SK-N-SH treated with all-trans-retinoic acid at 6 μM for 48 hours (cell line): ENCODE measurements at regions not wholly inside any gene's neighbourhood (a gene's known extent, or its start where the extent isn't known, plus 50 kb on each side); places are given as distances from the start of the nearest gene placed in this dataset.

Source experiments
- ATAC-seq: fragments of 200-7000 bp; cut with Tn5 transposase; 3 replicates; pipeline ENCODE4 v1.9.1; 2020; ENCODE audit warnings: mild to moderate bottlenecking, moderate library complexity
- ARNTL ChIP-seq: fragments of 450-650 bp; formaldehyde crosslinking; IDR thresholded peaks from 2 replicates; pipeline ENCODE4 v1.5.0; 2020; ENCODE audit warnings: low read depth, mild to moderate bottlenecking, moderate library complexity, borderline replicate concordance
- BACH2 ChIP-seq: fragments of 250-450 bp; sonication (Bioruptor Pico); IDR thresholded peaks from 2 replicates; pipeline ENCODE4 v1.9.0; 2021; ENCODE audit warnings: mild to moderate bottlenecking, borderline replicate concordance
- CREB5 ChIP-seq: fragments of 250-450 bp; sonication (Bioruptor Pico); IDR thresholded peaks from 2 replicates; pipeline ENCODE4 v1.5.1; 2020; ENCODE audit warnings: low read depth, mild to moderate bottlenecking, moderate library complexity
- CSDC2 ChIP-seq: fragments of 250-450 bp; sonication (Bioruptor Pico); IDR thresholded peaks from 2 replicates; pipeline ENCODE4 v1.5.0; 2020; ENCODE audit warnings: mild to moderate bottlenecking, moderate library complexity
- ESRRG ChIP-seq: fragments of 250-450 bp; sonication (Bioruptor Pico); IDR thresholded peaks from 2 replicates; pipeline ENCODE4 v1.6.1; 2021; ENCODE audit warnings: mild to moderate bottlenecking
- GLIS3 ChIP-seq: fragments of 250-450 bp; sonication (Bioruptor Pico); IDR thresholded peaks from 2 replicates; pipeline ENCODE4 v1.5.0; 2020; ENCODE audit warnings: mild to moderate bottlenecking, moderate library complexity
- ISL1 ChIP-seq: fragments of 250-450 bp; sonication (Bioruptor Pico); IDR thresholded peaks from 2 replicates; pipeline ENCODE4 v2.1.2; 2022; ENCODE audit warnings: mild to moderate bottlenecking, moderate library complexity
- OSR1 ChIP-seq: fragments of 250-450 bp; sonication (Bioruptor Pico); IDR thresholded peaks from 2 replicates; pipeline ENCODE4 v1.8.0; 2022; ENCODE audit warnings: moderate library complexity, mild to moderate bottlenecking, inconsistent platforms
- PPARA ChIP-seq: fragments of 250-450 bp; sonication (Bioruptor Pico); IDR thresholded peaks from 2 replicates; pipeline ENCODE4 v1.5.0; 2020; ENCODE audit warnings: mild to moderate bottlenecking, borderline replicate concordance
- RARB ChIP-seq: fragments of 250-450 bp; sonication (Bioruptor Pico); IDR thresholded peaks from 2 replicates; pipeline ENCODE4 v1.8.0; 2021; ENCODE audit warnings: mild to moderate bottlenecking, moderate library complexity
- TCF4 ChIP-seq: fragments of 250-450 bp; sonication (Bioruptor Pico); IDR thresholded peaks from 2 replicates; pipeline ENCODE4 v1.8.0; 2021; ENCODE audit warnings: mild to moderate bottlenecking, moderate library complexity, borderline replicate concordance
- TOX ChIP-seq: fragments of 250-450 bp; sonication (Bioruptor Pico); IDR thresholded peaks from 2 replicates; pipeline ENCODE4 v1.8.0; 2021; ENCODE audit warnings: mild to moderate bottlenecking, moderate library complexity, borderline replicate concordance
- TSHZ2 ChIP-seq: fragments of 250-450 bp; sonication (Bioruptor Pico); IDR thresholded peaks from 2 replicates; pipeline ENCODE4 v1.5.0; 2020; ENCODE audit warnings: mild to moderate bottlenecking, moderate library complexity
- ZC3H10 ChIP-seq: fragments of 250-450 bp; sonication (Bioruptor Pico); IDR thresholded peaks from 2 replicates; pipeline ENCODE4 v1.5.1; 2021; ENCODE audit warnings: mild to moderate bottlenecking, moderate library complexity
- ZFP3 ChIP-seq: fragments of 250-450 bp; sonication (Bioruptor Pico); IDR thresholded peaks from 2 replicates; pipeline ENCODE4 v1.5.0; 2020; ENCODE audit warnings: mild to moderate bottlenecking, moderate library complexity
- ZFP30 ChIP-seq: fragments of 450-650 bp; formaldehyde crosslinking; IDR thresholded peaks from 2 replicates; pipeline ENCODE4 v1.5.0; 2022; ENCODE audit warnings: mild to moderate bottlenecking, moderate library complexity
- ZNF565 ChIP-seq: fragments of 450-650 bp; formaldehyde crosslinking; conservative IDR thresholded peaks from 2 replicates; pipeline ENCODE4 v1.5.0; 2020; ENCODE audit warnings: low read depth, mild to moderate bottlenecking, moderate library complexity
- ZNF8 ChIP-seq: fragments of 450-650 bp; formaldehyde crosslinking; IDR thresholded peaks from 2 replicates; pipeline ENCODE4 v1.5.0; 2020; ENCODE audit warnings: mild to moderate bottlenecking, moderate library complexity
- TF ChIP-seq, protein P1 (sequence below): fragments of 250-450 bp; sonication (Bioruptor Pico); IDR thresholded peaks from 2 replicates; pipeline ENCODE4 v1.8.0; 2021; ENCODE audit warnings: low read depth, mild to moderate bottlenecking, moderate library complexity, borderline replicate concordance

DNA sequence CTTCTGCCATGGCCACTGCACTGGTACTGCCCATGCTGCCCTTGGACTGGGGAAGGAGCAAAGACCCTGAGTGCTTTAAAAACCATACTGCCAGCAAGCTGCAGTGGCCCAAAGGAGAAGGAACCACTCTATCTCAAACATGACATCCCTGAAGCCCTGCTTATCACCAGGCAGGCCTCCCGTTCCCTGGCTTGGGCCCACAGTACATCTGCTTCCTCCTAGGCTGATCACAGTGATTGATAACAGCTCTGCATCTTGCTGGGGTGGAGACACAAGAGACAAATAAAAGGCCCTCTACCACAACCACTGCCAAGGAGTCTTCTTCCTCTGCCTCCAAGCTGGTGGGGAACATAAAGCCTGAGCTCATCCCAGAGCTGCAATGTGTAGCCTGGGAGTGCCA is 567.5 kb downstream of the TRHDE start (continued):
- TF ChIP-seq TOX, result no peak

- no peak for ATAC-seq
- TF ChIP-seq TSHZ2 (CRISPR knock-in tag) (no peak), TCF4 (CRISPR knock-in tag) (no peak), ZNF565 (CRISPR knock-in tag) (no peak), ZC3H10 (CRISPR knock-in tag) (no peak), PPARA (CRISPR knock-in tag) (no peak), OSR1 (CRISPR knock-in tag) (no peak), ESRRG (CRISPR knock-in tag) (no peak), CREB5 (CRISPR knock-in tag) (no peak), CSDC2 (CRISPR knock-in tag) (no peak), BACH2 (CRISPR knock-in tag) (no peak), RARB (CRISPR knock-in tag) (no peak), ISL1 (CRISPR knock-in tag) (no peak), GLIS3 (CRISPR knock-in tag) (no peak), TOX (no peak), ZNF8 (CRISPR knock-in tag) (no peak), ZFP3 (CRISPR knock-in tag) (no peak), ZFP30 (CRISPR knock-in tag) (no peak)
These were observed 591.5 kb downstream of the TRHDE start for GRCh38 chr12:72863671-72864070.

DNA sequence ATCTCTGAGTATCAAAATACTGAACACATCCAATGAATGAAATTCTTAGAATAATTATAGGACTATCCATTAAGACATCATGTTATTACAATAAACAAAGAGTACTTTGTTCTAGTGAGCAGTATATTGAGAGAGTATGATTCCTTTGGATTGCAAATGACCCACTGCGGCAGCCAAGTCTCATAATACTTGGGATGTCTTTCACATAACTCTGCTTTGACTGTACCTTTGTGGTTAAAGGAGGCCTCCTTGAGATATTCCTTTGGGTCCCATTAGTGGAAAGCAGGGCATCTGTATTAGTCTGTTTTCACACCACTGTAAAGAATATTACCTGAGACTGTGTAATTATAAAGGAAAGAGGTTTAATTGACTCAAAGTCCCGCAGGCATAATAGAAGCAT is 593.8 kb downstream of the TRHDE start:
- TF ChIP-seq ZNF565 (CRISPR knock-in tag) (no peak), CREB5 (CRISPR knock-in tag) (no peak), TSHZ2 (CRISPR knock-in tag) (no peak), ARNTL (no peak), GLIS3 (CRISPR knock-in tag) (no peak), TCF4 (CRISPR knock-in tag) (no peak), BACH2 (CRISPR knock-in tag) (no peak), ZFP30 (CRISPR knock-in tag) (no peak), ISL1 (CRISPR knock-in tag) (no peak), CSDC2 (CRISPR knock-in tag) (no peak), PPARA (CRISPR knock-in tag) (no peak), ESRRG (CRISPR knock-in tag) (no peak)
- TF ChIP-seq, protein P1, sequence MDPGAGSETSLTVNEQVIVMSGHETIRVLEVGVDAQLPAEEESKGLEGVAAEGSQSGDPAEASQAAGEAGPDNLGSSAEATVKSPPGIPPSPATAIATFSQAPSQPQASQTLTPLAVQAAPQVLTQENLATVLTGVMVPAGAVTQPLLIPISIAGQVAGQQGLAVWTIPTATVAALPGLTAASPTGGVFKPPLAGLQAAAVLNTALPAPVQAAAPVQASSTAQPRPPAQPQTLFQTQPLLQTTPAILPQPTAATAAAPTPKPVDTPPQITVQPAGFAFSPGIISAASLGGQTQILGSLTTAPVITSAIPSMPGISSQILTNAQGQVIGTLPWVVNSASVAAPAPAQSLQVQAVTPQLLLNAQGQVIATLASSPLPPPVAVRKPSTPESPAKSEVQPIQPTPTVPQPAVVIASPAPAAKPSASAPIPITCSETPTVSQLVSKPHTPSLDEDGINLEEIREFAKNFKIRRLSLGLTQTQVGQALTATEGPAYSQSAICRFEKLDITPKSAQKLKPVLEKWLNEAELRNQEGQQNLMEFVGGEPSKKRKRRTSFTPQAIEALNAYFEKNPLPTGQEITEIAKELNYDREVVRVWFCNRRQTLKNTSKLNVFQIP (CRISPR knock-in tag), result no peak
- no peak for ATAC-seq
